GM12878 (cell line): ENCODE measurements at regions not wholly inside any gene's neighbourhood (a gene's known extent, or its start where the extent isn't known, plus 50 kb on each side); places are given as distances from the start of the nearest gene placed in this dataset.

Source experiments
- ATAC-seq: fragments of 200-7000 bp; cut with Tn5 transposase; 3 replicates; pipeline ENCODE4 v1.9.1; 2020; ENCODE audit warnings: mild to moderate bottlenecking, moderate library complexity
- BruUV-seq: library from RNA; stranded (reverse); fragments of 400-500 nt; replicated peaks from 2 replicates; lab custom pipeline; 2021; lab: Mats Ljungman, UMichigan
- CTCF ChIA-PET: fragments of 300-600 bp; sonication (Branson Sonifier 250); formaldehyde crosslinking; extraction: SDS; loops from one replicate; lab custom pipeline; 2021; ENCODE audit warnings: inconsistent platforms; lab: Yijun Ruan, JAX
- POLR2A ChIA-PET: fragments of 350-600 bp; formaldehyde crosslinking; extraction: SDS; loops from one replicate; lab custom pipeline; 2021; ENCODE audit warnings: inconsistent platforms; lab: Charles Lee
- RAD21 ChIA-PET: fragments of 300-600 bp; sonication (Branson Sonifier 250); formaldehyde crosslinking; loops from one replicate; lab custom pipeline; 2023; ENCODE audit warnings: antibody characterized with exemption; ENCODE audit not compliant: unreplicated experiment; lab: Charles Lee
- SMC1A ChIA-PET: fragments of 300-600 bp; sonication (Branson Sonifier 250); formaldehyde crosslinking; loops from one replicate; lab custom pipeline; 2023; ENCODE audit not compliant: unreplicated experiment, uncharacterized antibody; lab: Charles Lee
- DNase-seq: peaks from one replicate; pipeline ENCODE4 v3.0.0-alpha.2; 2011; ENCODE audit warnings: low read depth, low spot score
- FAIRE-seq: peaks from 3 replicates; lab custom pipeline; 2011; peaks lifted over from hg19 to GRCh38; lab: Jason Lieb, UNC
- H2AFZ ChIP-seq: 2 replicates; pipeline ENCODE4 v1.6.0; 2011; ENCODE audit warnings: low read depth, low read length, control low read depth; ENCODE audit not compliant: control insufficient read depth
- H3K27ac ChIP-seq: 2 replicates; pipeline ENCODE4 v1.5.1; 2011; ENCODE audit warnings: control low read depth; ENCODE audit not compliant: control insufficient read depth, insufficient read depth
- H3K27me3 ChIP-seq, 2 experiments: replicated peaks in 1 of 2; 2 replicates each; pipeline versions ENCODE4 v1.6.0 to v1.6.1; 2011; ENCODE audit warnings: low read length in 1 of 2; ENCODE audit not compliant: control insufficient read depth in 2 of 2, insufficient read depth in 2 of 2
- H3K36me3 ChIP-seq, 2 experiments: 2 replicates each; pipeline ENCODE4 v1.5.1; 2011; ENCODE audit warnings: low read length in 1 of 2; ENCODE audit not compliant: control insufficient read depth in 2 of 2, insufficient read depth in 2 of 2
- H3K4me1 ChIP-seq: 2 replicates; pipeline ENCODE4 v1.6.1; 2011; ENCODE audit warnings: mild to moderate bottlenecking, low read length, moderate library complexity, mixed read lengths; ENCODE audit not compliant: control insufficient read depth, insufficient read depth
- H3K4me2 ChIP-seq: 2 replicates; pipeline ENCODE4 v1.6.0; 2011; ENCODE audit warnings: control low read depth; ENCODE audit not compliant: control insufficient read depth, insufficient read depth
- H3K4me3 ChIP-seq: fragments of 200-600 bp; sonication (generic); 2 replicates; pipeline ENCODE4 v1.5.1; 2016
- H3K79me2 ChIP-seq: 2 replicates; pipeline ENCODE4 v1.6.0; 2011; ENCODE audit warnings: low read length; ENCODE audit not compliant: control insufficient read depth, insufficient read depth
- H3K9ac ChIP-seq: 2 replicates; pipeline ENCODE4 v1.8.0; 2011; ENCODE audit warnings: low read length, control low read depth, mixed read lengths; ENCODE audit not compliant: control insufficient read depth, insufficient read depth
- H3K9me3 ChIP-seq: replicated peaks from 3 replicates; pipeline ENCODE4 v1.5.1; 2011; ENCODE audit warnings: mild to moderate bottlenecking, low read length; ENCODE audit not compliant: control insufficient read depth, insufficient read depth
- H4K20me1 ChIP-seq: 2 replicates; pipeline ENCODE4 v1.6.0; 2011; ENCODE audit not compliant: control insufficient read depth, insufficient read depth
- ATF7 ChIP-seq: fragments of 450-650 bp; IDR thresholded peaks from 2 replicates; pipeline ENCODE4 v1.6.1; 2016; ENCODE audit warnings: low read depth, mild to moderate bottlenecking
- IRF4 ChIP-seq: IDR thresholded peaks from 2 replicates; pipeline ENCODE4 v1.6.1; 2011; ENCODE audit warnings: low read depth, low read length
- KAT2A ChIP-seq: conservative IDR thresholded peaks from 2 replicates; pipeline ENCODE4 v1.6.1; 2011; ENCODE audit warnings: low read depth, low read length; ENCODE audit not compliant: control insufficient read depth
- NFIC ChIP-seq: IDR thresholded peaks from 2 replicates; pipeline ENCODE4 v1.6.1; 2012; ENCODE audit warnings: low read depth, mild to moderate bottlenecking, inconsistent platforms, low read length, moderate library complexity
- POLR2AphosphoS2 ChIP-seq: IDR thresholded peaks from 2 replicates; pipeline ENCODE4 v1.6.1; 2011; ENCODE audit warnings: low read depth, mild to moderate bottlenecking, low read length, improper control_type of control experiment, moderate library complexity
- RELB ChIP-seq: fragments of 450-650 bp; IDR thresholded peaks from 2 replicates; pipeline ENCODE4 v1.6.1; 2017; ENCODE audit warnings: low read depth, mild to moderate bottlenecking, moderate library complexity
- SMC3 ChIP-seq: IDR thresholded peaks from 2 replicates; pipeline ENCODE4 v1.6.1; 2011; ENCODE audit warnings: low read length, improper control_type of control experiment, borderline replicate concordance
- SUPT20H ChIP-seq: IDR thresholded peaks from 2 replicates; pipeline ENCODE4 v1.6.1; 2011; ENCODE audit warnings: low read depth, mild to moderate bottlenecking, low read length, moderate library complexity, borderline replicate concordance; ENCODE audit not compliant: control insufficient read depth
- ZNF622 ChIP-seq: fragments of 450-650 bp; IDR thresholded peaks from 2 replicates; pipeline ENCODE4 v1.6.1; 2017; ENCODE audit warnings: mild to moderate bottlenecking, inconsistent platforms
- WGBS: methylation state at CpG from one replicate; pipeline ENCODE4 v1.1.6; 2016; ENCODE audit warnings: low lambda C conversion rate; ENCODE audit not compliant: insufficient replicate concordance, insufficient coverage; ENCODE audit errors: missing lambda C conversion rate; 5-methylcytosine and 5-hydroxymethylcytosine counted together
- in situ Hi-C: fragments of 300-500 bp; cut with MboI; formaldehyde crosslinking; loops from 9 replicates; pipeline ENCODE4 v1.14.3; 2018; ENCODE audit warnings: mixed read lengths
- intact Hi-C: fragments of 100-400 bp; cut with micrococcal nuclease; formaldehyde crosslinking; loops from one replicate; pipeline ENCODE4 v1.14.2; 2022; ENCODE audit not compliant: unreplicated experiment
- TF ChIP-seq, protein P1 (sequence below): fragments of 450-650 bp; formaldehyde crosslinking; IDR thresholded peaks from 2 replicates; pipeline ENCODE4 v1.5.0; 2022; ENCODE audit warnings: mild to moderate bottlenecking, missing genetic modification characterization
- TF ChIP-seq, protein P2 (sequence below): fragments of 450-650 bp; IDR thresholded peaks from 2 replicates; pipeline ENCODE4 v1.6.1; 2017; ENCODE audit warnings: mild to moderate bottlenecking, low read depth, inconsistent platforms; ENCODE audit not compliant: poor library complexity, severe bottlenecking

- TF ChIP-seq, protein P1, sequence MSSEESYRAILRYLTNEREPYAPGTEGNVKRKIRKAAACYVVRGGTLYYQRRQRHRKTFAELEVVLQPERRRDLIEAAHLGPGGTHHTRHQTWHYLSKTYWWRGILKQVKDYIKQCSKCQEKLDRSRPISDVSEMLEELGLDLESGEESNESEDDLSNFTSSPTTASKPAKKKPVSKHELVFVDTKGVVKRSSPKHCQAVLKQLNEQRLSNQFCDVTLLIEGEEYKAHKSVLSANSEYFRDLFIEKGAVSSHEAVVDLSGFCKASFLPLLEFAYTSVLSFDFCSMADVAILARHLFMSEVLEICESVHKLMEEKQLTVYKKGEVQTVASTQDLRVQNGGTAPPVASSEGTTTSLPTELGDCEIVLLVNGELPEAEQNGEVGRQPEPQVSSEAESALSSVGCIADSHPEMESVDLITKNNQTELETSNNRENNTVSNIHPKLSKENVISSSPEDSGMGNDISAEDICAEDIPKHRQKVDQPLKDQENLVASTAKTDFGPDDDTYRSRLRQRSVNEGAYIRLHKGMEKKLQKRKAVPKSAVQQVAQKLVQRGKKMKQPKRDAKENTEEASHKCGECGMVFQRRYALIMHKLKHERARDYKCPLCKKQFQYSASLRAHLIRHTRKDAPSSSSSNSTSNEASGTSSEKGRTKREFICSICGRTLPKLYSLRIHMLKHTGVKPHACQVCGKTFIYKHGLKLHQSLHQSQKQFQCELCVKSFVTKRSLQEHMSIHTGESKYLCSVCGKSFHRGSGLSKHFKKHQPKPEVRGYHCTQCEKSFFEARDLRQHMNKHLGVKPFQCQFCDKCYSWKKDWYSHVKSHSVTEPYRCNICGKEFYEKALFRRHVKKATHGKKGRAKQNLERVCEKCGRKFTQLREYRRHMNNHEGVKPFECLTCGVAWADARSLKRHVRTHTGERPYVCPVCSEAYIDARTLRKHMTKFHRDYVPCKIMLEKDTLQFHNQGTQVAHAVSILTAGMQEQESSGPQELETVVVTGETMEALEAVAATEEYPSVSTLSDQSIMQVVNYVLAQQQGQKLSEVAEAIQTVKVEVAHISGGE (CRISPR knock-in tag) = no peak
- TF ChIP-seq SUPT20H (no peak), ATF7 (no peak), KAT2A (no peak)
These were observed 237.5 kb upstream of the NLRP1 start (continued) for GRCh38 chr17:5821803-5822202.

DNA sequence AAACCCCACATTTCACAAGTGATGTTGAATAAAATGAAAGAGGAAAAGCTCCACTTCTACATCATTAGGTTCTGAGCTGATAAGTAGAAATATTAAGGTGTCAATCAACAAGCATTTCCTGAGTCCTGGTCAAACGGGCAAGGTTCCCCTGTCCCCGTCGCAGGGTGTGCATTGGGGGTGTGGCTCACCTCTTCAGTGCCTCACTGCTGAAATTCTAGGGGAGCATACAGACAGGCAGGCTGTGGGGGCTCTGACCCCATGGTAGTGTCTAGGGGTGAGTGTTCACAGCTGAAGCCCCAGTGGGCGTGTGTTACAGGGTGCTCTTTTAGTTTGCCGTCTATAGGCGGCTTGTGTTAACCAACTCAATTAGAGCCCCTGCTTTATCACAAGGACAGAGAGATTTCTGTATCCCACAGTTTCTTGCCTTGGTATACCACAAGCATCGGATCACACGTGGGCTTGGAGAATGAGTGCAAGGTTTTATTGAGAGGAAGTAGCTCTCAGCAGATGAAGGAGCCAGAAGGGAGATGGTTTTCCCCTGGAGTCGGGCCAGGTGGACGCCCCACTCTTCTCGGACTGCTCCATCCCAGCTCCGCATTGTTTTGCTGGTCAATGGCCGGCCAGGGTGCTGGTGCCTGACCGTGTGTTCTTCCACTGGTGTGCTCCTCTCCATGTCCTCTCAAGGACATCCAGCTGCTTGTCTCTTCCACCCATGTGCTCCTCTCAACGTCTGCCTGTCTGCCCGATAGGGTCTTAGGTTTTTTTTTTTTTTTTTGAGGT, 238.2 kb upstream of the NLRP1 start:
- no TSS peak for BruUV-seq
- CTCF ChIA-PET = no interaction called here
- Histone ChIP-seq H3K27ac (no peak overlapping the region), H4K20me1 (no peaks in the 10 kb centered on the region), H3K9ac (no peak overlapping the region), H3K27me3 (peaks cover 0 to 1% of the 10 kb centered on the region in 2 experiments; a peak in 1 of 4 replicates), H3K4me3 (no peak overlapping the region), H2AFZ (no peak overlapping the region), H3K9me3 (no peaks in the 10 kb centered on the region; the same call in 2 of the 3 replicates), H3K4me2 (no peak overlapping the region), H3K4me1 (no peaks in the 10 kb centered on the region), H3K36me3 (no peaks in the 10 kb centered on the region), H3K79me2 (no peaks in the 10 kb centered on the region)
- intact Hi-C loops = no loop called here
- SMC1A ChIA-PET = no interaction called here
- POLR2A ChIA-PET = no interaction called here
- in situ Hi-C loops = no loop called here
- TF ChIP-seq NFIC (no peak), SUPT20H (no peak), RELB (no peak), POLR2AphosphoS2 (no peak), ZNF622 (no peak), IRF4 (no peak), SMC3 (no peak)
- TF ChIP-seq, protein P2, sequence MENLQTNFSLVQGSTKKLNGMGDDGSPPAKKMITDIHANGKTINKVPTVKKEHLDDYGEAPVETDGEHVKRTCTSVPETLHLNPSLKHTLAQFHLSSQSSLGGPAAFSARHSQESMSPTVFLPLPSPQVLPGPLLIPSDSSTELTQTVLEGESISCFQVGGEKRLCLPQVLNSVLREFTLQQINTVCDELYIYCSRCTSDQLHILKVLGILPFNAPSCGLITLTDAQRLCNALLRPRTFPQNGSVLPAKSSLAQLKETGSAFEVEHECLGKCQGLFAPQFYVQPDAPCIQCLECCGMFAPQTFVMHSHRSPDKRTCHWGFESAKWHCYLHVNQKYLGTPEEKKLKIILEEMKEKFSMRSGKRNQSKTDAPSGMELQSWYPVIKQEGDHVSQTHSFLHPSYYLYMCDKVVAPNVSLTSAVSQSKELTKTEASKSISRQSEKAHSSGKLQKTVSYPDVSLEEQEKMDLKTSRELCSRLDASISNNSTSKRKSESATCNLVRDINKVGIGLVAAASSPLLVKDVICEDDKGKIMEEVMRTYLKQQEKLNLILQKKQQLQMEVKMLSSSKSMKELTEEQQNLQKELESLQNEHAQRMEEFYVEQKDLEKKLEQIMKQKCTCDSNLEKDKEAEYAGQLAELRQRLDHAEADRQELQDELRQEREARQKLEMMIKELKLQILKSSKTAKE = no peak
- WGBS = 38% methylated on average over 16 of the region's 16 CpGs
- RAD21 ChIA-PET = no interaction called here
- ATAC-seq = no peak
- DNase-seq = no peak
- FAIRE-seq = no peak
